Common myeloid progenitor, CD34-positive (primary cell): ENCODE measurements at regions not wholly inside any gene's neighbourhood (a gene's known extent, or its start where the extent isn't known, plus 50 kb on each side); places are given as distances from the start of the nearest gene placed in this dataset.
"Not testable (repeated sequence)": the region's sequence is repeated elsewhere in the genome, so short reads cannot be mapped to it uniquely, and the experiment has no call there.

Experiments
- CTCF ChIA-PET: fragments of 350-600 bp; sonication (Branson Sonifier 250); formaldehyde crosslinking; loops from one replicate; lab custom pipeline; 2021; ENCODE audit warnings: antibody characterized with exemption; lab: Charles Lee
- POLR2A ChIA-PET: fragments of 350-600 bp; sonication (Branson Sonifier 250); formaldehyde crosslinking; loops from one replicate; lab custom pipeline; 2021; ENCODE audit warnings: antibody characterized with exemption; lab: Charles Lee
- DNase-seq, 3 donors: peaks; one replicate each; pipeline versions ENCODE4 v3.0.0 to v3.0.0-alpha.2; 2013
- H3K27ac ChIP-seq, 2 experiments: 1 replicate in 1 of 2; 2 replicates in 1 of 2; pipeline ENCODE4 v1.7.0; 2013; ENCODE audit warnings: inconsistent platforms in 2 of 2, low read length in 2 of 2, mild to moderate bottlenecking in 2 of 2, low read depth in 1 of 2, moderate library complexity in 1 of 2; ENCODE audit not compliant: severe bottlenecking in 2 of 2, insufficient read depth in 1 of 2, poor library complexity in 1 of 2
- H3K27me3 ChIP-seq, 5 experiments: replicated peaks in 2 of 5; 1 replicate in 3 of 5; 2 replicates in 2 of 5; pipeline versions ENCODE4 v1.6.1 to v1.7.0; 2013; ENCODE audit warnings: low read length in 4 of 5, mild to moderate bottlenecking in 2 of 5, moderate library complexity in 2 of 5, inconsistent platforms in 1 of 5; ENCODE audit not compliant: insufficient read depth in 5 of 5, control insufficient read depth in 4 of 5
- H3K36me3 ChIP-seq, 4 experiments: 1 replicate in 2 of 4; 2 replicates in 2 of 4; pipeline versions ENCODE4 v1.6.1 to v1.7.0; 2013; ENCODE audit warnings: low read length in 3 of 4, control low read depth in 1 of 4, mild to moderate bottlenecking in 1 of 4; ENCODE audit not compliant: control insufficient read depth in 4 of 4, insufficient read depth in 4 of 4
- H3K4me1 ChIP-seq, 4 experiments: 1 replicate in 3 of 4; 2 replicates in 1 of 4; pipeline versions ENCODE4 v1.6.1 to v1.7.1; 2013; ENCODE audit warnings: low read length in 3 of 4, mild to moderate bottlenecking in 3 of 4, control low read depth in 1 of 4, inconsistent platforms in 1 of 4, moderate library complexity in 1 of 4; ENCODE audit not compliant: control insufficient read depth in 4 of 4, insufficient read depth in 4 of 4; ENCODE audit errors: control extremely low read depth in 1 of 4
- H3K4me3 ChIP-seq, 7 experiments: 1 replicate in 4 of 7; 2 replicates in 3 of 7; pipeline versions ENCODE4 v1.5.1 to v1.7.0; 2013; ENCODE audit warnings: mild to moderate bottlenecking in 7 of 7, low read length in 6 of 7, moderate library complexity in 6 of 7, inconsistent platforms in 2 of 7, low read depth in 2 of 7, control low read depth in 1 of 7; ENCODE audit not compliant: insufficient read depth in 4 of 7, control insufficient read depth in 1 of 7; ENCODE audit errors: extremely low read depth in 1 of 7
- H3K9me3 ChIP-seq, 5 experiments: 1 replicate in 4 of 5; 2 replicates in 1 of 5; pipeline versions ENCODE4 v1.6.1 to v1.7.1; 2013; ENCODE audit warnings: low read length in 4 of 5, mild to moderate bottlenecking in 2 of 5, inconsistent platforms in 1 of 5, low read depth in 1 of 5, moderate library complexity in 1 of 5; ENCODE audit not compliant: control insufficient read depth in 4 of 5, insufficient read depth in 2 of 5; ENCODE audit errors: control extremely low read depth in 1 of 5
- WGBS: methylation state at CpG from one replicate; pipeline ENCODE4 v1.1.5; 2013; ENCODE audit not compliant: insufficient coverage; 5-methylcytosine and 5-hydroxymethylcytosine counted together

GRCh38 chr6:121717686-121718085 lies 282.2 kb downstream of the GJA1 start:
- WGBS: 100% methylated on average over 3 of the region's 4 CpGs
- no peak overlapping the region for H3K4me3 ChIP-seq
- POLR2A ChIA-PET: no interaction called here
- H3K9me3 ChIP-seq: peaks cover 0 to 2% (median 0%) of the 10 kb centered on the region in 5 experiments
- no peak overlapping the region for H3K27ac ChIP-seq
- no peaks in the 10 kb centered on the region for H3K4me1 ChIP-seq
- DNase-seq: no peak
- no peaks in the 10 kb centered on the region for H3K27me3 ChIP-seq
- CTCF ChIA-PET: no interaction called here
- no peaks in the 10 kb centered on the region for H3K36me3 ChIP-seq

GRCh38 chr6:121720867-121721266 lies 285.4 kb downstream of the GJA1 start:
- CTCF ChIA-PET, POLR2A ChIA-PET: not testable (repeated sequence)

GRCh38 chr6:121723623-121724022 lies 288.2 kb downstream of the GJA1 start:
- Histone ChIP-seq H3K4me1 (no peaks in the 10 kb centered on the region), H3K27me3 (no peaks in the 10 kb centered on the region), H3K9me3 (no peaks in the 10 kb centered on the region), H3K36me3 (no peaks in the 10 kb centered on the region), H3K4me3 (no peak overlapping the region), H3K27ac (no peak overlapping the region)
- WGBS: 88% methylated on average over 1 of the region's 2 CpGs
- CTCF ChIA-PET: no interaction called here
- DNase-seq: no peak
- POLR2A ChIA-PET: no interaction called here

More at GRCh38 chr6:121720867-121721266, 285.4 kb downstream of the GJA1 start:
- H3K4me3 ChIP-seq, H3K27ac ChIP-seq, H3K27me3 ChIP-seq, H3K36me3 ChIP-seq, DNase-seq, H3K9me3 ChIP-seq, H3K4me1 ChIP-seq: not testable (repeated sequence)
- no CpG with 5 or more reads among the region's 1 CpG for WGBS

GRCh38 chr6:121724576-121724975 lies 289.1 kb downstream of the GJA1 start:
- Histone ChIP-seq H3K36me3 (no peaks in the 10 kb centered on the region), H3K27ac (no peak overlapping the region), H3K4me1 (no peaks in the 10 kb centered on the region), H3K4me3 (no peak overlapping the region), H3K9me3 (no peaks in the 10 kb centered on the region), H3K27me3 (no peaks in the 10 kb centered on the region)
- ChIA-PET POLR2A (no interaction called here), CTCF (no interaction called here)
- no CpG with 5 or more reads among the region's 2 CpGs for WGBS
- DNase-seq: no peak

GRCh38 chr6:121726596-121726995 lies 291.1 kb downstream of the GJA1 start:
- CTCF ChIA-PET: no interaction called here
- no peaks in the 10 kb centered on the region for H3K27me3 ChIP-seq
- WGBS: no CpG with 5 or more reads among the region's 1 CpG
- DNase-seq: no peak
- no peak overlapping the region for H3K27ac ChIP-seq
- H3K4me3 ChIP-seq: no peak overlapping the region
- no peaks in the 10 kb centered on the region for H3K4me1 ChIP-seq
- H3K9me3 ChIP-seq: peaks cover 0 to 6% (median 3%) of the 10 kb centered on the region in 5 experiments
- POLR2A ChIA-PET: no interaction called here
- no peaks in the 10 kb centered on the region for H3K36me3 ChIP-seq

- ChIA-PET POLR2A (no interaction called here), CTCF (interaction anchor here (1.4 kb wide), 1 partner anchor 11 kb away, joined by 3 read pairs; no protein-coding TSS in a partner anchor)
- WGBS: 91% methylated on average over 4 of the region's 5 CpGs
- Histone ChIP-seq H3K9me3 (peaks cover 0 to 6% (median 3%) of the 10 kb centered on the region in 5 experiments), H3K27ac (no peak overlapping the region), H3K36me3 (no peaks in the 10 kb centered on the region), H3K4me3 (no peak overlapping the region), H3K27me3 (no peaks in the 10 kb centered on the region), H3K4me1 (no peaks in the 10 kb centered on the region)
- no peak for DNase-seq
Observed at GRCh38 chr6:121730616-121731015, 295.2 kb downstream of the GJA1 start.

GRCh38 chr6:121731381-121731780 lies 295.9 kb downstream of the GJA1 start:
- H3K4me3 ChIP-seq: no peak overlapping the region
- H3K36me3 ChIP-seq: no peaks in the 10 kb centered on the region
- DNase-seq: no peak
- H3K4me1 ChIP-seq: no peaks in the 10 kb centered on the region
- no peak overlapping the region for H3K27ac ChIP-seq
- WGBS: 100% methylated on average over 1 of the region's 1 CpG
- H3K27me3 ChIP-seq: no peaks in the 10 kb centered on the region
- CTCF ChIA-PET: interaction anchor here (1.4 kb wide), 1 partner anchor 10 kb away, joined by 3 read pairs; no protein-coding TSS in a partner anchor
- peaks cover 0 to 6% (median 3%) of the 10 kb centered on the region in 5 experiments for H3K9me3 ChIP-seq
- POLR2A ChIA-PET: no interaction called here
